IPS-NIHi7 (cell line): ENCODE measurements at regions not wholly inside any gene's neighbourhood (a gene's known extent, or its start where the extent isn't known, plus 50 kb on each side); places are given as distances from the start of the nearest gene placed in this dataset.

Source experiments
- DNase-seq: peaks from one replicate; pipeline ENCODE4 v3.0.0; 2012; ENCODE audit warnings: mixed read lengths; ENCODE audit errors: extremely low spot score

DNA sequence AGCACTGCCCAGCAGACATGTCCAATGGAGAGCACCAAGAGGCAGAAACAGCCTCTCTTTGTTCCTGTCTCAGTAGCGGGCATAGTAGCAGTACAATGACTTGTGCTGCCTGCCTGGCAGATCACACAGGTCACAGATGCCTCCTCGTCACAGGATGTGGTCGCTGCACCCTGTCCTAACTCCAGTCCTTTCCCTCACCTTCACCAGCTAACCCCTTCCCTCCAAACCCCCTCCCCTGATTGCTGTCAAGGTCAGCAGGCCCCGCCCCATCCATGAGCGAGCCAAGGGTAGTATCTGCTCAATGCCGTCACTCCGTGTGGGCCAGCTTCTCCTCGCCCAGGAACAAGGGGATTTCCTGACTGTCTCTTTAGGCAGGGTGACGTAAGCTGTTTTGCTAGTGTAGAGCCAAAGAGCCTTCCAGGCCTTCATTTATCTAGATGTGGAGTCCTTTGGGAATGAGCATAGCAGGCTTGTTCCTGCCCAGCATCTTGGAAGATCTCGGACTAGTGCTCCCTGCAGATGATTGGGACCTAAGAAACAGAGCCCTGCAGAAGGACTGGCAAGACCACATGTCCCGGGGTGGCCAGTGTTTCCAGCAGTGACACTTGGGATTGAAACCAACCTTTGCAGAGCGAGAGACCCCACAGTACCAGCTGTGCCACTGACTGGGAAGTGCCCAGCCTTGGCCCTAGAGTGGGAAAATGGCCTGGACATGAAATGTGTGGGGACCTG, 75.9 kb upstream of the TNRC6C start:
- DNase-seq = no peak

DNA sequence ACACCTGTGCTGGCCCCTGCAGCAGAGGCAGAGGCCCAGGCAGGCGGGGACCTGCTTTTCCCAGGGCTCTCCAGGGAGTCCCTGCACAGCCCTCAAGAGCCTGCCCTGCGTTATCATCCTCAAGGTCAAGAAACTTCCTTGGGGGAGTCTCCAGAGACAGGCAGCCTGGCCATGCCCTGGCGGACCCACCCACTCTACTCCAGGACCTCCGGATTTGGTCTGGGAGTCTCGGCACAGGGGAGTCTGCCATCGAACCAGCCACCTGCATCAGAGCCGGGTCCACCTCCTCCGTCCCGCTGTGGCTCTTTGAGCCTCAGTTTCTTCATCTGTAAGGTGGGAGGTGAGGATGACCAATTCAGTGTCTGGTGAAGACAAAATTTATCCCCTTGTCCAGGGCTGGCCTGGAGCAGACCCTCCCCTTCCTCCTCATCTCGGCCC, 75.3 kb upstream of the TNRC6C start:
- no peak for DNase-seq

DNA sequence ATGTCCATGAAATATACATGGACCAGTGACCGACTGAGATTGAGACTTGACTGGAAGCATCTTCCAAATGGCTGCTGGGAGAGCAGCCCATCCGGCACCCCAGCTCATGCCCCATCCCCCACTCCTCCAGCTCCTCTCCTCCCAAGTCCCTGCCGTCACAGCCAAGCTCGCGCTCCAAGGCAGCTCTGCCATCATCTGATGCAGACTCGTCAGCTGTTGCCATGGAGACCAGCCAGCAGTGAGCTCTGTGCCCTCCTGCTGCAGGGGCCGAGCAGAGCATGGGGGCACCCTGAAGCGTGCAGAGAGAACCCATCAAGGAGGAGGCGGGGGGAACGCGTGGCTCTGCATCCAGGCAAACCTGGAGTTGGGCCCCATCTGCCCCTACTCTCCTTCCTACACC, 74.5 kb upstream of the TNRC6C start:
- peak; percentile 68 for DNase-seq

DNA sequence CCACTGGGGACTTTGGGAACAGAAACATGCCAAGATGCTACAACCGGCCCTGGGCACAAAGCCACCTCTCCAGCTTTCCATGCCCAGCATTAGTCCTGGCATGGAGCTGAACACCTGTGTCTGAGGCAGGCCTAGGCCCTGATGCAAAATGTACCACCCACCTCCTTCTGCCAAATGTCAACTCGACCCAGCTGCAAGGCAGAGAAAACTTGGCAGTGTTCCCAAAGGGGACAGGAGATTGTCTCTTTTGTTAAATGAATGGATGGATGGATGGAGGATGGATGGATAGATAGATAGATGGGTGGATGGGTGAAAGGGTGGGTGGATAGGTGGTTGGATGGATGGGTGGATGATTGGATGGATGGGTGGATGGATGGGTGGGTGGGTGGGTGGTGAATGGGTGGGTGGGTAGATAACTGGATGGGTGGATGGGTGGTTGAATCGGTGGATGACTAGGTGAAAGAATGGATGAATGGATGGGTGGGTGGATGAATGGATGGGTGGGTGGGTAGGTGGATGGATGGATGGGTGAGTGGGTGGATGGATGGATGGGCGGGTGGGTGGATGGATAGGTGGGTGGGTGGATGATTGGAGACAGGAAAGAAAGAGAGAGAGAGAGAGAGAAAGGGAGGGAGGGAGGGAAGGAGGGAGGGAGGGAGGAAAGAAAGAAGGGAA, 73.4 kb upstream of the TNRC6C start:
- no peak for DNase-seq

DNA sequence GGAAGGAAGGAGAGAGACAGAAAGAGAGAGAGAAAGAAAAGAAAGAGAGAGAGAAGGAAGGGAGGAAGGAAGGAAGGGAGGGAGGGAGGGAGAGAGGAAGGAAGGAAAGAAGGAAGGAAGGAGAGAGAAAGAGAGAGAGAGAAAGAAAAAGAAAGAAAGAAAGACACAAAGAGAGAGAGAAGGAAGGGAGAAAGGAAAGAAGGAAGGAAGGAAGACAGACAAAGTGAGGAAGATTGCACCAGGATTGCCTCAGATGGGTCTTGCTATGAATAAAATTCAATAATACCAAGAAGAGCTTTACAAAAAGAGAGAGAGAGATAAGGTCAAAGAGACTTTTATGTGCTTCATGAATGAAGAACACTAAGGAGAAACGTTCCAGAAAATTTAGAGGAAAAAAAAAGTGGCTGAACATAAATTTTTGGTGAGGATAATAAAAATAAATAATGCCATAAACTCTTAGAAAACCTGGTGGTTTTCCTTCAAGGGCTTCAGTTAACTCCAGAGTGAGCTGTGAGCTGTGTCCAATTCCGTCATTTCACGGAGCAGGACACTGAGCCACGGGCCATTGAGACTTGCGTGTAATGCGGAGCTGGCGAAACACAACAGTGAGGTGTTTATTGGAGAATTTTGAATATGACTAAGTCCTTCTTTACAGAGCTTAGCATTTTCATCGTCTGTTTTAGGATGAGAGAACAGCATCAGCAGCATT, 72.7 kb upstream of the TNRC6C start:
- DNase-seq = no peak

DNA sequence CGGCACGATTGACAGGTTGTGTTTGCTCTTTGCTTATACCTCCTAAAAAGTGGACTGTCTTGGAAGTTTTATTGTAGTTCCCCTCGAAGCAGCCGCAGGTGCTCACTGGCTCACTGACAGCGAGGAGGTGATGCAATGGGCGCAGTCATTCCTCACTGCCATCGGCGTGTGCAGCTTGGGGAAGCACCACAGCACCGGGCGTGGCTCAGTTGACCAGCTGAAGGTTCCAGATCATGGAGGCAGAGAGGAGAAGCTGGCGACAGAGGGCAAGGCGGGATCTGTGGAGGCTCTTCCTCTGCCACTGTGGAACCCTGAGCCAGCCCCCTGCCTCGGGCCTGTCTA, 72.1 kb upstream of the TNRC6C start:
- no peak for DNase-seq

DNA sequence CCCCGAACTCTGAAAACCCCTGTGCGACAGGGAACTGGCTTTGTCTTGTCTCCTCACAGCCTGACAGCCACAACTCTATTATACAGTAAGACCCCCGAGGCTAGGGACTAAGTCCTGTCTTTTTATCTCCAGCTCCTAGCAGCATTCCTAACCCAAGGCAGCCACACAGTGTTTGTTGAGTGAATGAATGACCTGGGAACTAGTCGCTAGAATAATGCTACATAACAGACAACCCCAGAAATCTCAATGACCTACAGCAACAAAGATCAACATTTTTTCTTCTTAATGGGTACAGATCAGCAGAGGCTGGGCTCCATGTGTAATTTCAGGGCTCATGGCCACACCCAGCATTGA, 71.4 kb upstream of the TNRC6C start:
- DNase-seq = no peak

DNA sequence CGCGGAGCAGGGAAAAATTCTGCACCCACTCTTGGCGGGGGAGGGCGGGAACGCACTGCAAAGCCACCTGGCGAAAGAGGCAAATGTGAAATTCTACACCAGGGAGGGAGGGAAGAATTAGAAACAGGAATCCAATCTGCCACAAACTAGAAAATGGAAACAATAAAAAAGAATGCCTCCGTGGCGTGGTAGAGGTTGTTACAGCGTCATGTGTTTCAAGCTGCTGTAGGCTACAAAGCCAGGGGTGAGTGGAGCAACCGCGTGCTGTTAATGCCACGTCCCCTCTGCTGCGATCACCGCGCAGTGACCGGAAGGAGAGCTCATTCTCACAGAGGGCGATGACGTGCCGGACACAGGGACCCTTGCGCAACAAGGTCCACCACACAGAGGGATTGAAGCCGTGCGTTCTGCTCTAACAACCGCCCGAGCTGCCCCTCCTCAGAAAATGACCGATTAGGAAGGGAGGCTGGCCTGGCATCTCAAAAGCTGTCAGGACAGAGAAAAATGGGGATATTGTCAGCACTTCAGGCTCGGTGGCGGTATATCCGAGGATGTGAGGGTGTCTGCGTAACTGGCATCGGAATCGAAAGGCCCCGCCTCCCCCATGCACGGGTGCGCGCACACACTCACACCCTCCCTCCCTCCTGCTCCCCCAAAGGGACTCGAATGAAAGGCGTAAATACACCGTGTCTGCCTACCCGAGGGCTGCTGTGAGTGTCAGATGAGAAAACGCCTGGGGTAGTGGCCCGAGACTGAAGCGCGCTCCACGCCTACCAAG, 70.8 kb upstream of the TNRC6C start:
- no peak for DNase-seq

DNA sequence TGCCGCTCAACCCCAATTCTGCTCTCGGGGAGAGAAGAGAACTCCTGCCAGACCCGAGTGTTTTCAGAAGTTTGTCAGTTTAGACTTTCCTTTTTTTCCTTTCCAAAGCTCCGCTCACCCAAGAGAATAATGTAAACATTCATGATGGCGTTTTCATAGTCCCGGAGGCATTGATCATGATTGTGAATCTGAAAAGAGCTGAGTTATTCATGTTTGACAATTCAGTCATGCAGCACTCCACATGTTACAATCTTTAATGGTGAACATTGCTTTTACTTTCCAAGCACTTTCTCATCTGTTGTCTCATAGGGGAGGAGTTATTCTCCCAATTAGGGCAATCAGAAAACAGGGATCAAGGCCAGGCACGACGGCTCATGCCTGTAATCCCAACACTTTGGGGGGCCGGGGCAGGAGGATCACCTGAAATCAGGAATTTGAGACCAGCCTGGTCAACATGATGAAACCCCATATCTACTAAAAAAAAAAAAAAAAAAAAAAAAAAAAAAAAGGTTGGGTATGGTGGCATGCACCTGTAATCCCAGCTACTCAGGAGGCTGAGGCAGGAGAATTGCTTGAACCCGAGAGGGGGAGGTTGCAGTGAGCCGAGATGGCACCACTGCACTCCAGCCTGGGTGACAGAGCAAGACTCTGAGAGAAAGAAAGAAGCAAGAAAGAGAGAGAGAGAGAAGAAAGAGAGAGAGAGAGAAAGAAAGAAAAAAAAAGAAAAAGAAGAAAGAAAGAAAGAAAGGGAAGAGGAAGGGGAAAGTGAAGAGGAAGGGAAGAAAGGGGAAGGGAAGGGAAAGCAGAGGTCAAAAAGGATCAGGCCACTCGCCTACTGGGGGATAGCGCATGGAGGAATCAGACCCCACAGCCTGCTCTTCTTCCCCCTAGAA, 70.0 kb upstream of the TNRC6C start:
- DNase-seq = no peak

DNA sequence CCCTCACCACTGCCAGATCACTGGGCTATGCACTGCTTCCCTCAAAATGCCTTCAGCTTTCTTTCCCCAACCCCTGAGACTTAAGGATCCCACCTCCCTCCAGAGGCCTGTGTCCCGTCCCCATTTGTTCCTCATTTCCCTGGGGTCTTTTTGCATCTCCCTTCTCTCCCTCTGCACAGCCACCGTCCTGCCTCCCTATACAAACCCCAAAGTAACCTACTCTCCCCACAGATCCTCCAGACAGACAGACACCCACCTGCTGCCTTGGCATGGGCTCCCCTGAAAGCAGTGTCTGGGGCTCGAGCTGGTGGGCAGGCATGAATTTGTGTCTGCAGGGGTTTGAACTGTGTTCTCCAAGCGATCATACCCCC, 69.4 kb upstream of the TNRC6C start:
- no peak for DNase-seq

DNA sequence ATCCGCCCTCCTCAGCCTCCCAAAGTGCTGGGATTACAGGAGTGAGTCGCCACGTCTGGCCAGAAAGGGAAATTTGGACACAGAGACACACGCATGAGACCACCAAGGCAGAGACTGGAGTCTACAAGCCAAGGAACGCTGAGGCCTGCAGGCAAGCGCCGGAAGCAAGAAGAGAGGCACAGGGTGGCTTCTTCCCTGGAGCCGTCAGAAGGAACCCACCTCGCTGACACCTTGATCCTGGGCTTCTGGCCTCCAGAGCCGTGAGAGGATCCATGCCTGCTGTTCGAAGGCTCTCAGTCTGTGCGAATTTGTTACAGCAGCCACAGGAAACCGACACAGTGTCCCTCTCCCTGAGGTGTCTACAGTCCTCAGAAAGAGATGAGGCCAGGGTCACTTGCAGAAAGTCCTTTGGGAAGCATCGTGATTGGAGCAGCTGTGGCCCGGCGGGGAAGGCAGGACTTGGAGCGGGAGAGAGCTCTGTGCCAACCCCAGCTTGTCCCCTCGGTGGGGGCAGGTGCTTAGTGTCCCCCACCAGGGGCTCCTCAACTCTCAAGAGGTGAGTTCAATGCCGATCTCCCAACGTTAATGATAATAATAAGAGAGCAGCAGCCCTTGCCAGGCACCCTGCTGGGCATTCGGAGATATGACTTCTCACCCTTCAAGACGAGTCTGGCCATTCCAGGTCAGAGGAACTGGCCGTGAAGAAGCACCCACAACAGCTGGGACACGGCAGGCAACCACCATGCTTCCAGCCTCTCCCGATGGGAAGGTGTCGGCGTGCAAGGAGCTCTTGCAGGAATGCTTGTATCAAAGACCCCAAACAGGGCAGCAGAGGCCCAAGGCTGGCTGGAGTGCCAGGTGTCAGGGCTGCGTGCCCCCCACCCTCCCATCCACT, 68.4 kb upstream of the TNRC6C start:
- no peak for DNase-seq

DNA sequence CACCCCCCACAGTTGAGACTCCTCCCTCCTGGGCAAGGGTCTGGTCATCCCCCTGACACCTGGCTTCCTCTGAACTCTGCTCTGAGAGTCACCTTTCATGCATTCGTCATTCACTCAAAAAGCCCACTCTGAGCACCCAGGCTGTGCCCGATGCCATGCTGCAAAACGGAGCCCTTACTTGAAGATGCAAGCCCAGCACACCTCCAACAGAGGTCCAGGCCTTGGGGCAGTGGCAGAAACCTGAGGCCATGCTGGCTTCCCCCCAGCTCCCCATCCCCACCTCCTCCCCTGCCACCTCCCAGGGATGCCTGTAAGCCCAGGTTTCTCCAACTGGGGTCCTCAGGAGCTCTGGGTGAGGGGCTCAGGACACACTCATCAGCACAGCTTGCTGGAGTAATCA, 67.7 kb upstream of the TNRC6C start:
- no peak for DNase-seq

DNA sequence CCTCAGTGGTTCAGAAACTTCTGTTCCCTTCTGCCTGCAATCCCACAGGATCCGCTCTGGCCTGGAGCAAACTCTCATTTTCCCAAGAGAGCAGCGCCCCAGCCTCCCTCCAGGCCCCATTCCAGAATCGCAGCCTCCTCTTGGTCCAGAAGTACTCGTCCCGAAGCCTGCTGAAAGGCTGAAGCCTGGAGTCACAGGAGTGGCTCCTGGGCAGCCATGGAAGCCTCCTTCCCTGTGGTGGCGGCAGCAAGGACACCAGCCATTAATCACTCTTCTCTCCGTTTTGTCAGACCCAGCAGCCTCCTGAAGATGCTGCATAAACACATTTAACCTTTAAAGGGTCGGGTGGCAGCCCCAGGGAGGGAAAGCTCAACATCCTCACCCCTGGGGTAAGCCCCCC, 66.9 kb upstream of the TNRC6C start:
- no peak for DNase-seq

DNA sequence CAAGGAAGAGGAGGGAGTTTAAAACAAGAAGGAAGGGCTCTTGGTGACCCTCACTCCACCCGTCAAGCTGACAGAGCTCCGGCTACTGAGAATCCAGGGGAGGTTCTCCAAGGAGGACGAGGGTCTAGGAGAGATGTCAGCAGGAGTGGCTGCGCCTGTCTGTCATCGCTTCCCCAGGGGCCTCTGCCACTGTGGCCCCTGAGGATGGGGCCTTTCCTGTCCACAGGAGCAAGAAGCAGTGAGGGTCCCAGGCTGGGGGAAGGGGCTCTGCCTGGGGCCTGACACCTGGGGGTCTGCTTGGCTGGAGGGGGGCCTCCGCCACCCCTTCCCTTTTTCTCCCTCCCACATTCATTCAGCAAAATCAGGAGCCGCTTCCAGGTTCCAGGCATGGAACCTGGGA, 66.5 kb upstream of the TNRC6C start:
- no peak for DNase-seq

DNA sequence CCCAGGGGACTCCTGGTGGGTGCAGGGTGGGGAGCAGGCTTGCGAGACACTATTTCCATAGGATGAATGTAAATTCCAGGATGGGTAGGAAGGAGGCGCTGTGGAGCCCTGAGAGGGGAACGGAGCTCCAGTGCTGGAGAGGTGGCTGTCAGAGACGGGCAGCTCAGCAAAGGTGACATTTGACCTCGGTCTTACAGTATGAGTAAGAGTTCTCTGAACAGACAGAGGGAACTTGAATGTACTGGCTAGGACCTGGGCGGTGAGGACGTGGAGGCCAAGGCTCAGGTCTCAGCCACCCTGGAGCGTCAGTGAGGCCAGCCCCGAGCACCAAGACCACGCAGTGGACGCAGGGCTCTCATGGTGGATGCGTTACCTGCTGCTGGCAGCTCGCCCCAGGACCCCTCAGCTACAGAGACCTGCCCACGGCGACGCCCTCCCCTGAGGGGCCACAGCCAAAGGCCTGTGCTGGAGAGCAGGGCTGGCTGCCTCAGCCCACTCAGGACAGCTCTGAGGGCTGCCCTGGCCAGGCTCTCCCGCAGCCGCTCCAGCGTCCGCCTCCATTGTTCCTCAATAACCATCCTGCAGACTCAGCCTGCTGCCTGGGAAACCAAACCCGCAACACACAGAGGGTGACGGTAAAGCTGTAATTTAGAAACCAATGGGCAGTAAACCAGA, 65.9 kb upstream of the TNRC6C start:
- peak; percentile 88 for DNase-seq

DNA sequence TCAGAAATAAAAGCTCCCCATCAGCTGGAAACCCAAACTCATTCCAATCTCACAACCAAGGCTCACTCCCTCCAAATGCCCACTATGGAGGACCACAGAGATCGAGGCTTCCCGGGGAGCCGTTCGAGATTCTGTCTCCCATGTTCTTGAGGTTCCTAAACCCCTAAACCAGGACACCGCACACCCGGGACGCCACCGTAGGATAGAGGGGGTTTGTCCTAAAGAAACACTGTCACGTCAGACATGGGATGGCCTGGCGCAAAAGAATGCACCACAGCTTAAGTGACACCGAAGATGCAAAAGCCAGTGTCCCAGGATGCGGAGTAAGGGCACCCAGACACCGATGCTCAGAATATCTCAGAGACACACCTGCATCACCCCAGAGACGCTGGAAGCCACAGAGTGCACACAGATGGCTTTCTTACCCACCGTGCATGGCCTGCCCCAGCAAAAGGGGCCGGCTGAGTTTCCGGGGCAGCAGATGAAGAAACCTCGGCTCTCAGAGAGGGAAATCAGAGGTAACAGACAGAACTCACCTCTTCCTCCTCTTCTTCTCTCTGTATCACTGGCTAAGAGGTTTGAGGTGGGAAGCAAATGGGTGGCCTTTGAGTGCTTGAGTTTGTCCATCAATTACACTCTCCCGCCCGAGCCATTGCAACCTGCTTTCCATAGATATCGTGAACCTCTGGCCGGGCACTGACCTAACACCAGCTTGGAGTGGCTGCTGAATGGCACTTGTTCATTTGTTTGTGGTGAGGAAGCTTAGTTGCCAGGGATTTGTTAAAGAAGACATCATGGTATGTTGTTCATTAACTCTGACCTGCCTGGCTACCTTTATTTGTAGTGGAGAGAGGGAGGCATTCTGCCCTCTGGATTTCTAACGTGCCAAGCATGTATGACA, 65.1 kb upstream of the TNRC6C start:
- no peak for DNase-seq

DNA sequence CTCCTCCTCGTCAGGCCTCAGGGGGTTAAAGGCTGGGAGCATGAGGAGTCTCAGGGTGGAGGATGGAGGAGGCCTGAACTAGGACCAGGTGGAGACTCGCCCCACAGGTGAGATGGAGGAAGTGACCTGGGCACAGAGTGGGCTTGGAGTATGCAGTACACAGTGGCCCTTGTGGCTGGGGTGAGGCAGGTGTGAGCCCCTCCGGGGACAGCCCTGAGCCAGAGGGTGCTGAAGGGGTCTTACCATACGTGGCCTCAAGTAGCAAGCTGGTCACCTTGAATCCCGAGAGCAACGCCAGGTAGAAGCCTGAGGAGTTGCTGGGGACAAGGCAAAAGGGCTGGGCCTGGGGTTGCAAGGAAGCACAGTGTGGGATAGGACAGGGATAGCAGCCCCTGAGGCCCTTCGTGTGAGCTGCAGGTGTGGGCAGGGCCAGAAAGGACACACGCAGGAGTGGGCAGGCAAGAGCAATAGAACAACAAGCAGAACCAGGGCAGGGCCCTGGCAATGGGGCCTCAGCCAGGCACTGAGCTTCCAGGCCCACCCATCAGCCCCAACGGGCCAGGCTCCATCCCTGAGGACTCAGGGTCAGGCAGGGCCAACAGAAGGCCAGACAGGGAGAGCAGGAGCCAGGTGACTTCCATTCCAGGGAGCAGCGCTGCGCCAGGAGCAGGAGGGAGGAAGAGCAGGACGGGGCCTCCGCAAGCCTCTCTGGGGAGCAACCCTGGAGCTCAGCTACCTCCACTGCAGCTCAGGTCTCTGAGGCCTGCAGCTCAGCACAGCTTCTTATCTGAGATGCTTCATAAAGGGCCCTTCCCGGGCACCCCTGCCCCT, 64.2 kb upstream of the TNRC6C start:
- no peak for DNase-seq

DNA sequence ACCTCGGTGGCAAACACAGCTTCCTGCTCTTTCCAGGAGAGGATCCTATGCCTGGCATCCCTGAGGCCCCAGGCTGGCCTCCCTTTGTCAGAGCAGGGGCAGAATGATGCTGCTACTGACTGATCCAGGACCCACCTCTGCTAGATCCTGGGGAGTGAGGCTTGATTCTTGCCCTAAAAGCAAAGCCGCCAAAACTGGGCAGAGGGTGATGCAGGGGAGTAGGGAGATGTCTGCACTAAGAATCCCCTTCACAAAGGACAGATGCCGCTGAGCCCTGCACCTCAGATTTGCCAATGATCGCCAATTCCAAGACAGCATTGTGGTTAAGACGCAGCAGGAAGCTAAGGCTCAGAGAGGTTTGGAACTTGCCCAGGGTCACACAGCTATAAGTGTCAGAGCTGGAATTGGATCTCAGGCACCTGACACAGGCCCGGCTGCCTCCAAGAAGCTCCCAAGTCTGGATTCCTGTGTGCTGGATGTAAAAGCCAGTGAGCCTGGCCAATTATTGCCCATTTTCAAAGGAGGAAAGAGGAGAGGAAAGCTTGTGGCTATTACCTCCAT, 60.7 kb upstream of the TNRC6C start:
- no peak for DNase-seq
